HG03378 (cell line): ENCODE measurements at regions not wholly inside any gene's neighbourhood (a gene's known extent, or its start where the extent isn't known, plus 50 kb on each side); places are given as distances from the start of the nearest gene placed in this dataset.
A peak's percentile ranks its signal among the peaks of the same experiment; 100 is the strongest.
"Not testable (repeated sequence)": the region's sequence is repeated elsewhere in the genome, so short reads cannot be mapped to it uniquely, and the experiment has no call there.

ENCODE experiments used
- ATAC-seq: cut with Tn5 transposase; IDR thresholded peaks from one replicate; pipeline ENCODE4 v1.9.1; 2021; ENCODE audit warnings: mild to moderate bottlenecking, moderate library complexity; ENCODE audit not compliant: unreplicated experiment

GRCh38 chr14:48622980-48623379 is 947.6 kb upstream of the MDGA2 start:
- no peak for ATAC-seq

DNA sequence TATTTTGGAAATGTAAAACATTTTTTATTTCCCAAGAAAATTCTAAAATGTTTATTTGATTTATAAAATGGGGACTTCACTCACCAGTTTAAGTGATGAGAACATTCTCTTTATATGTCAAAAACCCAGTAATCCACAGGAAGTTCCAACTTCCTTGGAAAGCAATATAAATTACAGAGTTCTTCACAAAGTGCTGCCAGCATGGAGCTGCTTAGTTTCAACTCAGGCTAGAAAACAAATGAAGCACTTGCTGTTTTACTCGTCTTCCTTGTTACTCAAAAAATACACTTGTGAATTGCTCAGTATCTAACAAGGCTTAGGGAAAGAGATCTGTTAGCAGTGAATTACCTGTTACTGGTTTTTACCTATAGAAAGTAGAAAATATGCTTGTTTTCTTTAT is 942.7 kb upstream of the MDGA2 start:
- no peak for ATAC-seq

DNA sequence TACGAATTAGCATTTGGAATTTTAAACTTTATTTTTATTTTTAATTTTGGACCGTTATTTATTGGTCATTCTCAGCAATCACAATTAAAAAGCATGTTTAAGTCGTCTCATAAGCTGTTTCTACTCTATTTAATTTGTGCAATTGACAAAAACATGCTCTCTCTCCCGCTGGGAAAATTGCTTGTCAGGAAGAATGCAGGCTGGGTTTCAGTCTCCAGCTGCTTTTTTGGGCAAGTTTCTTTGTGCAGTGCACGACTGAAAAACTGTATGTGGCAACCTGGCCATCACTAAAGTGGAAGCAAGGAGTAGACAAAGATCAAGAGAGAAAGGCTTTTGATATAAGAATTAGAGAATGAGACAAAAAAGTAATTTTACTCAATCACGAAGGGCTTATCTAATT is 941.5 kb upstream of the MDGA2 start:
- no peak for ATAC-seq

DNA sequence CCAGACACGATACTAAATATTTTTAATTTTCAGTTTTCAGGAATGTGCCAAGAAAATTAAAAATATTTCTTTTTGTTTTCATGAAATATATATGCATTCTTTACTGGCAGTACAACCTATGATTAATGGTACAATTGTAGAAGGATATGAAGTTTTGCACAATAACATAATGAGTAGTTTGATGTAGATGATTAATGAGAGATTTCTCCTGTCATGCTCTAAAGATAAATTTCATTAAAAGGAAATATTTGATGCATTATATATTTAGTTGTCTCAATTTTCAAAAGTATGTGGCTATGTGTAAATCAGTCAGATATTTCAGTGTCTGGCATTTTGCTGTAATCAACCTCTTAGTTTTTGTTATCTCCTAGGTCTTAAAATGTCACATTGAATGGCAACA is 940.2 kb upstream of the MDGA2 start:
- ATAC-seq: no peak

GRCh38 chr14:48614003-48614402 is 938.6 kb upstream of the MDGA2 start:
- ATAC-seq: no peak

GRCh38 chr14:48606960-48607359 is 931.6 kb upstream of the MDGA2 start:
- ATAC-seq: not testable (repeated sequence)

DNA sequence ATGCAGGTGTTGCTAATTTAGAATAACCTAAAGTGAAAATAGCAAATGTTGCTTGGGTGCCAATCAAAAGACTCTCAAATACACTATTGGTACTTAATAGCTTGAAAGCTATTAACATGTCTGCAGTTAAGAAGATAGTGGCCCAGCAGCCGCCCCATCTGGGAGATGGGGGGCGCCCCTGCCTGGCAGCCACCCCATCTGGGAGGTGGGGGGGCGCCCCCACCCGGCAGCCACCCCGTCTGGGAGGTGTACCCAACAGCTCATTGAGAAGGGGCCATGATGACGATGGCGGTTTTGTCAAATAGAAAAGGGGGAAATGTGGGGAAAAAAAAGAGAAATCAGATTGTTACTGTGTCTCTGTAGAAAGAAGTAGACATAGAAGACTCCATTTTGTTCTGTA is 923.1 kb upstream of the MDGA2 start:
- no peak for ATAC-seq

- ATAC-seq: no peak
Observed at GRCh38 chr14:48586099-48586498, 910.7 kb upstream of the MDGA2 start.

DNA sequence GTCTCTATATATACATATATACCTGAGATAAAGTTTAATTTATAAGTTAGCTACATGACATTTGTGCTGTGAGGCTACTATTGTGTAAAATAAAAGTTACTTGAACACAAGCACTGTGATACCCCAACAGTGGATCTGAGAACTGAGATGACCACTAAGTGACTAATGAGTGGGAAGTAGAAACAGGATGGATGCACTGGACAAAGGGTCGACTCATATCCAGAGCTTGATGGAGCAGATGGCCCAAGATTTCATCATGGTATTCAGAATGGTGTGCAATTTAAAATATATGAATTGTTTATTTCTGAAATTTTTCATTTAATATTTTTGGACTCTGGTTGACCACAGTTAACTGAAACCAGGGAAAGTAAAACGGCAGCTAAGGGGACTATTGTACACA is 908.6 kb upstream of the MDGA2 start:
- ATAC-seq: peak; percentile 83

DNA sequence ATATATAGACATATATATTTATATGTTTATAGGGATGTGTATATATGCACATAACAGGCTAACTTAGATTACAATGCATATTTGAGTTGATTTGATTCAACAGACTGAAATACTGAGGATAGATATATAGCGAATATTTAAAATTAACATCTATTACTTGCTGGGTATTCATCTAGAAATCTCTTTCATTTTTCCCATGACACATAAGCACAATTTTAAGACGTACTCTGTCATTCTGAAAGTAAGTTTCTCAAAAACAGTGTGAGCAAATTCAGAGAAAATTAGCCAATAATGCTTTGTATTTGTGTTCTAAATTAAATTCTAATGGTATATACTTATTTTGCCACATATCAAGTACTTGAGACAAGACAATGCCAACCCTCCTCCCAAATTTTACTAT is 907.5 kb upstream of the MDGA2 start:
- ATAC-seq: no peak

DNA sequence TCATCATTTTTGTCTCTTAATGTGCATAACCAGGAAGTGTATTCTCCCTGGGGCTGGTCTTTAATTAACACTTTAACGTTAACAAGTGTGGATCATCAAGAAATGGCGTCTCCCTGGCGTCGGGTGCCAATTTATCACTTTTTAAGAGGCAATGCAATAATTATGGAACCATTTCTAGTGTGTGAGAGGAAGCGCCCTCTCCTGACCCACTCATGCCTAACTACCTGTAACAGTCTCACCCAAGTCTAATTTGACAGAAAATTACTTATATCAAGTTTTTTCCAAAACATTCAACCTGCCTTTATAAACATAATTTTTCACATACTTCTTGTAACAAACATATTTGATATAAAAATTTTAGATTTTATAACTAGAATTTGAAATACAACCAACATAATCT is 905.3 kb upstream of the MDGA2 start:
- ATAC-seq: no peak

- ATAC-seq: no peak
Observed at GRCh38 chr14:48575772-48576171, 900.4 kb upstream of the MDGA2 start.

- ATAC-seq: no peak
Observed at GRCh38 chr14:48568688-48569087, 893.3 kb upstream of the MDGA2 start.

DNA sequence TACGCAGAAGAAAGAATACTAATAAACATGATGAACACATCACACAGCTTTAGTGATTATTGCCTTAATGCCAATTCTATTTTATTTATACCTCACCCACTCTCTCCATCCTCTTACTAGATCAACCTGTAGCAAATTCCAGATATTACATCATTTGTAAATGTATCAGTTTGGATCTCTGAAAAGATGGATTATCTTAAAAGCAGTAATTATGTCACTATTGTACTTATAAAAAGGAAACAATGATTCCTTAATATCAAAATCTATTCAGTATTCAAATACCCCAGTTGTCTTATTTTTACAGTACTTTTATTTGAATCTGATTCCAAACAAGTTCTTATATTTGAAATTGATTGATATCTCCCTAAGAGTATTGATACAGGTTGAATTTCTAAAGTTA is 892.8 kb upstream of the MDGA2 start:
- ATAC-seq: no peak

DNA sequence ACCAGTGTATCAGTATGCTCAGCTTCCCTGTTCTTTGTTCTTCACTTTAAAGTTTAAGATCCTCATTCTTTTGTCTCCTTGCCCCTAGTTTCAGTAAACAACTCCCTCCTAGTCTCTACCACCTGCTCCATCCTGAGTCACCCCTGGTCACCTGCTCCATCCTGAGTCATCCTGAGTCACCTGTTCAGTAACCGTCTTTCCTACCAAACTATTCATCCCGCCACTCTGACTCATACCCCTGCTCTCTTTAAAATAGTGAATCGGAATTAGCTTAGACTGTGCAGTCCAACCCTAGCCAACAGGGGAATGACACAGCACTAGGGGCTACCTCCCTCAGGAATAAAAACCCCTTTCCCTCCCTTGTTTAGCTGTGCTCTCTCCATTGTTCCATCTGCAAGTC is 888.1 kb upstream of the MDGA2 start:
- ATAC-seq: no peak

- not testable (repeated sequence) for ATAC-seq
Observed at GRCh38 chr14:48561438-48561837, 886.0 kb upstream of the MDGA2 start.

GRCh38 chr14:48560421-48560820 is 885.0 kb upstream of the MDGA2 start:
- no peak for ATAC-seq

GRCh38 chr14:48553443-48553842 is 878.0 kb upstream of the MDGA2 start:
- ATAC-seq: no peak

GRCh38 chr14:48546996-48547395 is 871.6 kb upstream of the MDGA2 start:
- ATAC-seq: peak; percentile 70

DNA sequence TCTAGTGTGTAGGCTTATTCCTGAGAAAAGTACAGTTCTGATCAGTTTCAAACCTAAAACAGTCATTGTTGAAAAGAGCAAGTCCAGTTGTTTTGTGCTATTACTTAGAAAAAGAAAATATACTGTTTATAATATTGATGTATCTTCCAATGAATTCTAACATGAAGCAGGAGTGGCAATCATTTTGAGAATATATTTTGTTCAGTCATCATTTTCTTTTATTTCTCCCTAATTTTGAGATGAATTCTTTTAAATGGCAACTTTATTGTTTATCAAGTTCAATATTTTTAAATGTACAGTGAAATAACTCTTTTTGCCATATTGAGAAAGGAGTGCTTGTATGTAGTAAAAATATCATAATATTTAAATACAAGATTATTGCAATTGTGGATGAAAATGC is 862.2 kb upstream of the MDGA2 start:
- no peak for ATAC-seq

- ATAC-seq: no peak
Observed at GRCh38 chr14:48536318-48536717, 860.9 kb upstream of the MDGA2 start.

GRCh38 chr14:48527832-48528231 is 852.4 kb upstream of the MDGA2 start:
- ATAC-seq: no peak

GRCh38 chr14:48526307-48526706 is 850.9 kb upstream of the MDGA2 start:
- ATAC-seq: no peak

DNA sequence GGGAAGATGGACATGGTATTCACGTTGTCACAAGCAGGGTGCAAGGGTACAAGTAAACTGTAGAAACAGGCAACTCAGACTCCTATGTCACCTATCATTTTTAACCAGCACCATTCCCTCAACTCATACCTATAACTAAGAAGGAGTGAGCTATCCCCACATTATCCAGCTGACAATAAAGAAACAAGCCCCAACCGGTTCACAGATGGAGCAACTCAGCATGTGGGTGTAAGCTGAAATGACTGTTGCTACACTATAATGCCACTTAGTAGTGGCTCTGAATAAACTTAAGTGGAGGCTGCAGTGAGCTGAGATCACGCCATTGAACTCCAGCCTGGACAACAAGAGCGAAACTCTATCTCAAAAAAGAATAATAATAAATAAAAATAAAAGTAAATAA is 829.5 kb upstream of the MDGA2 start:
- ATAC-seq: no peak
